ENCODE measurements at regions not wholly inside any gene's neighbourhood (a gene's known extent, or its start where the extent isn't known, plus 50 kb on each side); places are given as distances from the start of the nearest gene placed in this dataset.

DNA sequence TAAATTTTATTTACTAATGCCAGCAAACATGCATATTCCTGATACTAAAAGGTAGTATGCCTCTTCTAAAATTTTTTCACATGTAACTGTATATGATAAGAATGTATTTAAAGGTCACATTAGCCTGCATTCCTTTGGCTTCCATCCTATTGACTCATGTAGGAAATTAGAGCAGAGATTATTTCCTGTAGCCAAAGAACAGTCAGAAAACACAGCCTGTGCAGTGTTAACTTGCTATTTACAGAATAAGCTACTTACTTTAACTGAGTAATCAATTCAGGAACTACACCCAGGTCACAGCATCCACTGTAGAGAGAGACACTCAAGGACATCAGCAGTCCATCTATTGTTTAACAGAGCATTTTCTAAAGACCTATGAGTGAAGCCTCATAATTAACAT, 154.5 kb upstream of the ADGRL4 start:
- H2AFZ ChIP-seq (ENCODE audit: low read depth, low read length), result no peak overlapping the region
- no peak overlapping the region for H3K9ac ChIP-seq (ENCODE audit: low read length)
- no peaks in the 10 kb centered on the region for H3K79me2 ChIP-seq (replicated peaks; ENCODE audit: insufficient read depth, low read length)
- no peak overlapping the region for H3K27ac ChIP-seq (ENCODE audit: low read length)
- no peaks in the 10 kb centered on the region for H3K27me3 ChIP-seq (ENCODE audit: insufficient read depth, low read depth, low read length)
- no peak overlapping the region for H3K4me3 ChIP-seq (ENCODE audit: low read length)
- no peaks in the 10 kb centered on the region for H3K9me3 ChIP-seq (ENCODE audit: low read length)
- no peak overlapping the region for H3K4me2 ChIP-seq (ENCODE audit: low read length)
- no peaks in the 10 kb centered on the region for H3F3A ChIP-seq (ENCODE audit: insufficient read depth, low read length, poor library complexity, severe bottlenecking)
- H3K36me3 ChIP-seq (ENCODE audit: insufficient read depth, low read length), result no peaks in the 10 kb centered on the region
- TF ChIP-seq TAF1 (IDR thresholded peaks at IDR 0.05; ENCODE audit: low read depth) (no peak), SMC3 (conservative IDR thresholded peaks at IDR 0.05; ENCODE audit: poor library complexity) (no peak)
- H3K9me2 ChIP-seq (ENCODE audit: insufficient read depth, low read length), result no peaks in the 10 kb centered on the region
- no peaks in the 10 kb centered on the region for H4K20me1 ChIP-seq (ENCODE audit: insufficient read depth)

DNA sequence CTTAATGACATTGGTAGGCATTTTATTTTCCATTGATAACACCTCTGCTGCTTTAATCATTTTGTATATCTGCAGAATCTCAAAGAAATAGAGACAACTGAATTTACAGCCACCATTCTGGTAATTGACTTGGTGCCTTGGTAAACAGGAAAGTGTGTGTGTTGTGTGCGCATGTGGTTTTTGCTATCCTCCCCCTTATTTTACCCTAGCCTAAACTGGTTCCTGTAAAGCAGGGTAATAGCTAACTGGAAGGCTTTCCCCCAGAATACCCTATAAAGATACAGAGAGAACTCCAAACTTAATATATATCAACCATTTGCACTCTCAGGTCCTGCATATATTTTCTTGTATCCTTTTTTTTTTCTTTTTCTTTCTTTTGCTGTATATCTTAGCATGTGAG, 149.5 kb upstream of the ADGRL4 start:
- TF ChIP-seq TAF1 (IDR thresholded peaks at IDR 0.05; ENCODE audit: low read depth) (no peak), EP300 (conservative IDR thresholded peaks at IDR 0.05; ENCODE audit: poor library complexity, severe bottlenecking) (no peak), SMC3 (conservative IDR thresholded peaks at IDR 0.05; ENCODE audit: poor library complexity) (no peak), RAD21 (conservative IDR thresholded peaks at IDR 0.05) (no peak)
- TF ChIP-seq, protein P1, sequence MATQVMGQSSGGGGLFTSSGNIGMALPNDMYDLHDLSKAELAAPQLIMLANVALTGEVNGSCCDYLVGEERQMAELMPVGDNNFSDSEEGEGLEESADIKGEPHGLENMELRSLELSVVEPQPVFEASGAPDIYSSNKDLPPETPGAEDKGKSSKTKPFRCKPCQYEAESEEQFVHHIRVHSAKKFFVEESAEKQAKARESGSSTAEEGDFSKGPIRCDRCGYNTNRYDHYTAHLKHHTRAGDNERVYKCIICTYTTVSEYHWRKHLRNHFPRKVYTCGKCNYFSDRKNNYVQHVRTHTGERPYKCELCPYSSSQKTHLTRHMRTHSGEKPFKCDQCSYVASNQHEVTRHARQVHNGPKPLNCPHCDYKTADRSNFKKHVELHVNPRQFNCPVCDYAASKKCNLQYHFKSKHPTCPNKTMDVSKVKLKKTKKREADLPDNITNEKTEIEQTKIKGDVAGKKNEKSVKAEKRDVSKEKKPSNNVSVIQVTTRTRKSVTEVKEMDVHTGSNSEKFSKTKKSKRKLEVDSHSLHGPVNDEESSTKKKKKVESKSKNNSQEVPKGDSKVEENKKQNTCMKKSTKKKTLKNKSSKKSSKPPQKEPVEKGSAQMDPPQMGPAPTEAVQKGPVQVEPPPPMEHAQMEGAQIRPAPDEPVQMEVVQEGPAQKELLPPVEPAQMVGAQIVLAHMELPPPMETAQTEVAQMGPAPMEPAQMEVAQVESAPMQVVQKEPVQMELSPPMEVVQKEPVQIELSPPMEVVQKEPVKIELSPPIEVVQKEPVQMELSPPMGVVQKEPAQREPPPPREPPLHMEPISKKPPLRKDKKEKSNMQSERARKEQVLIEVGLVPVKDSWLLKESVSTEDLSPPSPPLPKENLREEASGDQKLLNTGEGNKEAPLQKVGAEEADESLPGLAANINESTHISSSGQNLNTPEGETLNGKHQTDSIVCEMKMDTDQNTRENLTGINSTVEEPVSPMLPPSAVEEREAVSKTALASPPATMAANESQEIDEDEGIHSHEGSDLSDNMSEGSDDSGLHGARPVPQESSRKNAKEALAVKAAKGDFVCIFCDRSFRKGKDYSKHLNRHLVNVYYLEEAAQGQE (IDR thresholded peaks at IDR 0.05; ENCODE audit: borderline replicate concordance), result no peak
- Histone ChIP-seq H3K4me2 (ENCODE audit: low read length) (no peak overlapping the region), H3K36me3 (ENCODE audit: insufficient read depth, low read length) (no peaks in the 10 kb centered on the region), H3F3A (ENCODE audit: insufficient read depth, low read length, poor library complexity, severe bottlenecking) (no peaks in the 10 kb centered on the region), H3K9me2 (ENCODE audit: insufficient read depth, low read length) (no peaks in the 10 kb centered on the region), H3K27ac (ENCODE audit: low read length) (no peak overlapping the region), H3K27me3 (ENCODE audit: insufficient read depth, low read depth, low read length) (no peaks in the 10 kb centered on the region), H3K79me2 (replicated peaks; ENCODE audit: insufficient read depth, low read length) (no peaks in the 10 kb centered on the region), H3K9me3 (ENCODE audit: low read length) (no peaks in the 10 kb centered on the region), H3K4me3 (ENCODE audit: low read length) (no peak overlapping the region), H4K20me1 (ENCODE audit: insufficient read depth) (no peaks in the 10 kb centered on the region), H2AFZ (ENCODE audit: low read depth, low read length) (no peak overlapping the region), H3K9ac (ENCODE audit: low read length) (no peak overlapping the region)

DNA sequence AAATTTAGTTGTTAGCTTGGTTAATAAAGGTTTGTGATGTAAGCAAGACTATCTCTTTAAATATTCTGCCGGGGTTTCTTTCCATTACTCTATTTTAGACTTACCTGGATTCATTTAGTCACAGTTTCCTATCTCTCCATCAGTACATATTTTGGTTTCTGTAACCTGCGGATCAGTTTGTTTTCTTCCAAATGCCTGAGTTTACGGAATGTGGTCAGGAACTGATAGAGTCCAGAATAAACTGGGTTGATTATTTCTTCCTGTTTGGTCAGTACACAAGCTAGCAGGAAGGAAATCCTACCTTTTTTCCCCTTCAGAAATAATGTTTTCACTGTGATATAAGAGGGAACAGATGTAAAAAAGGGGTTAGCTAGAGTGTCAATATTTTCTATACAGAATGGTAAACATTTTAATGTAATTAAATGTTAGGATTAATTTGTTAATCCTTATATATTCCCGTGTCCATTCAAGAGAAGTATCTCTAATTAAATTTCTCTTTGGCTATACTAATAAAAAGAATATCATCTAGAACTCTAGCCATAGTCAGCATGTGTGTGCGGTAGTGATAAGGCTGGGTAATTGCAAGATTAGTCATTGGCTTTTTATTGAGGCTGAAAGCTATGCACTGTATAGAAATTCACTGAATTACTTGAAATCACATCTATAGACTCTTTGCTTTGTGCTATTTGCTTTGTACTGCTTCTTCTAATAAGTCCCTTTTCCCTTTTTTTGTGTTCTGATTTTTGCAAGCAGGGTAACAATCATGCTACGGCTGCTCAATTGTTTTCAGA, 144.7 kb upstream of the ADGRL4 start:
- Histone ChIP-seq H4K20me1 (ENCODE audit: insufficient read depth) (no peaks in the 10 kb centered on the region), H3K27me3 (ENCODE audit: insufficient read depth, low read depth, low read length) (no peaks in the 10 kb centered on the region), H3K4me2 (ENCODE audit: low read length) (no peak overlapping the region), H3K9me3 (ENCODE audit: low read length) (no peaks in the 10 kb centered on the region), H3K9ac (ENCODE audit: low read length) (no peak overlapping the region), H3K4me3 (ENCODE audit: low read length) (no peak overlapping the region), H3F3A (ENCODE audit: insufficient read depth, low read length, poor library complexity, severe bottlenecking) (no peaks in the 10 kb centered on the region), H3K27ac (ENCODE audit: low read length) (no peak overlapping the region), H3K79me2 (replicated peaks; ENCODE audit: insufficient read depth, low read length) (no peaks in the 10 kb centered on the region), H3K9me2 (ENCODE audit: insufficient read depth, low read length) (no peaks in the 10 kb centered on the region), H2AFZ (ENCODE audit: low read depth, low read length) (no peak overlapping the region), H3K36me3 (ENCODE audit: insufficient read depth, low read length) (no peaks in the 10 kb centered on the region)
- TF ChIP-seq EP300 (conservative IDR thresholded peaks at IDR 0.05; ENCODE audit: poor library complexity, severe bottlenecking) (no peak), EZH2 (IDR thresholded peaks at IDR 0.05; ENCODE audit: borderline replicate concordance, insufficient read depth, low read length, poor library complexity, severe bottlenecking) (no peak)

All from neural cell (in vitro differentiated cells).